ENCODE measurements at regions not wholly inside any gene's neighbourhood (a gene's known extent, or its start where the extent isn't known, plus 50 kb on each side); places are given as distances from the start of the nearest gene placed in this dataset.

GRCh38 chr2:19141234-19142004 is 217.0 kb downstream of the OSR1 start:
- Histone ChIP-seq H3K4me1 (no peaks in the 10 kb centered on the region), H3K27me3 (no peaks in the 10 kb centered on the region), H3K9me3 (no peaks in the 10 kb centered on the region), H3K4me3 (no peak overlapping the region), H3K36me3 (no peaks in the 10 kb centered on the region), H3K27ac (no peak overlapping the region)
- intact Hi-C loops (cut with DNase I): no loop called here
- TF ChIP-seq, protein P1, sequence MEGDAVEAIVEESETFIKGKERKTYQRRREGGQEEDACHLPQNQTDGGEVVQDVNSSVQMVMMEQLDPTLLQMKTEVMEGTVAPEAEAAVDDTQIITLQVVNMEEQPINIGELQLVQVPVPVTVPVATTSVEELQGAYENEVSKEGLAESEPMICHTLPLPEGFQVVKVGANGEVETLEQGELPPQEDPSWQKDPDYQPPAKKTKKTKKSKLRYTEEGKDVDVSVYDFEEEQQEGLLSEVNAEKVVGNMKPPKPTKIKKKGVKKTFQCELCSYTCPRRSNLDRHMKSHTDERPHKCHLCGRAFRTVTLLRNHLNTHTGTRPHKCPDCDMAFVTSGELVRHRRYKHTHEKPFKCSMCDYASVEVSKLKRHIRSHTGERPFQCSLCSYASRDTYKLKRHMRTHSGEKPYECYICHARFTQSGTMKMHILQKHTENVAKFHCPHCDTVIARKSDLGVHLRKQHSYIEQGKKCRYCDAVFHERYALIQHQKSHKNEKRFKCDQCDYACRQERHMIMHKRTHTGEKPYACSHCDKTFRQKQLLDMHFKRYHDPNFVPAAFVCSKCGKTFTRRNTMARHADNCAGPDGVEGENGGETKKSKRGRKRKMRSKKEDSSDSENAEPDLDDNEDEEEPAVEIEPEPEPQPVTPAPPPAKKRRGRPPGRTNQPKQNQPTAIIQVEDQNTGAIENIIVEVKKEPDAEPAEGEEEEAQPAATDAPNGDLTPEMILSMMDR (IDR thresholded peaks at IDR 0.05): no peak
- TF ChIP-seq POLR2AphosphoS5 (IDR thresholded peaks at IDR 0.05; ENCODE audit: insufficient read depth in 1 of 2, low read depth in 1 of 2): no peak
- TF ChIP-seq POLR2A (IDR thresholded peaks at IDR 0.05): no peak
- DNase-seq (ENCODE audit: extremely low spot score in 2 of 2): no peak

GRCh38 chr2:19140463-19141208 is 217.8 kb downstream of the OSR1 start:
- DNase-seq (ENCODE audit: extremely low spot score in 2 of 2): no peak

GRCh38 chr2:19139386-19139785 is 219.0 kb downstream of the OSR1 start:
- TF ChIP-seq POLR2A (IDR thresholded peaks at IDR 0.05): no peak
- TF ChIP-seq, protein P1 (IDR thresholded peaks at IDR 0.05): no peak
- no peak for TF ChIP-seq POLR2AphosphoS5 (IDR thresholded peaks at IDR 0.05; ENCODE audit: insufficient read depth in 1 of 2, low read depth in 1 of 2)
- DNase-seq (ENCODE audit: extremely low spot score in 2 of 2): no peak
- Histone ChIP-seq H3K4me3 (no peak overlapping the region), H3K4me1 (no peaks in the 10 kb centered on the region), H3K27ac (no peak overlapping the region), H3K9me3 (no peaks in the 10 kb centered on the region), H3K36me3 (no peaks in the 10 kb centered on the region), H3K27me3 (no peaks in the 10 kb centered on the region)
- intact Hi-C loops (cut with DNase I): no loop called here

More at GRCh38 chr2:19140463-19141208, 217.8 kb downstream of the OSR1 start:
- Histone ChIP-seq H3K36me3 (no peaks in the 10 kb centered on the region), H3K4me1 (no peaks in the 10 kb centered on the region), H3K27me3 (no peaks in the 10 kb centered on the region), H3K9me3 (no peaks in the 10 kb centered on the region), H3K27ac (no peak overlapping the region), H3K4me3 (no peak overlapping the region)
- intact Hi-C loops (cut with DNase I): no loop called here
- TF ChIP-seq, protein P1 (IDR thresholded peaks at IDR 0.05): no peak
- no peak for TF ChIP-seq POLR2A (IDR thresholded peaks at IDR 0.05)
- no peak for TF ChIP-seq POLR2AphosphoS5 (IDR thresholded peaks at IDR 0.05; ENCODE audit: insufficient read depth in 1 of 2, low read depth in 1 of 2)

GRCh38 chr2:19138264-19138825 is 220.1 kb downstream of the OSR1 start:
- no peak for DNase-seq (ENCODE audit: extremely low spot score in 2 of 2)
- intact Hi-C loops (cut with DNase I): no loop called here
- Histone ChIP-seq H3K36me3 (no peaks in the 10 kb centered on the region), H3K4me3 (no peak overlapping the region), H3K4me1 (no peaks in the 10 kb centered on the region), H3K27ac (no peak overlapping the region), H3K9me3 (no peaks in the 10 kb centered on the region), H3K27me3 (no peaks in the 10 kb centered on the region)
- TF ChIP-seq, protein P1 (IDR thresholded peaks at IDR 0.05): no peak
- TF ChIP-seq POLR2A (IDR thresholded peaks at IDR 0.05) (no peak), POLR2AphosphoS5 (IDR thresholded peaks at IDR 0.05; ENCODE audit: insufficient read depth in 1 of 2, low read depth in 1 of 2) (no peak)

Data from vagina (tissue), 2 donors.